MCF 10A (cell line): ENCODE measurements at regions not wholly inside any gene's neighbourhood (a gene's known extent, or its start where the extent isn't known, plus 50 kb on each side); places are given as distances from the start of the nearest gene placed in this dataset.

Experiments used
- BruUV-seq: library from RNA; stranded (reverse); fragments of 400-500 nt; replicated peaks from 2 replicates; lab custom pipeline; 2021; lab: Mats Ljungman, UMichigan
- CTCF ChIA-PET: fragments of 300-600 bp; sonication (Branson Sonifier 250); formaldehyde crosslinking; extraction: SDS; loops from one replicate; lab custom pipeline; 2021; ENCODE audit warnings: antibody characterized with exemption, inconsistent platforms; lab: Yijun Ruan, JAX
- POLR2A ChIA-PET: fragments of 300-600, 350-650 bp; sonication (Branson Sonifier 250); formaldehyde crosslinking; extraction: SDS; loops from one replicate; lab custom pipeline; 2020; ENCODE audit warnings: antibody characterized with exemption, inconsistent platforms; lab: Yijun Ruan, JAX
- DNase-seq: peaks from one replicate; pipeline ENCODE4 v3.0.0-alpha.2; 2018; ENCODE audit not compliant: unreplicated experiment
- H3K27ac Mint-ChIP-seq: one replicate; pipeline ENCODE4 v1.8.0; 2022; ENCODE audit warnings: mild to moderate bottlenecking, low read depth, mixed read lengths; ENCODE audit not compliant: unreplicated experiment
- H3K27me3 Mint-ChIP-seq: one replicate; pipeline ENCODE4 v1.8.0; 2022; ENCODE audit warnings: mixed read lengths; ENCODE audit not compliant: insufficient read depth, unreplicated experiment
- H3K36me3 Mint-ChIP-seq: one replicate; pipeline ENCODE4 v1.8.0; 2022; ENCODE audit warnings: mild to moderate bottlenecking, moderate library complexity, mixed read lengths; ENCODE audit not compliant: insufficient read depth, unreplicated experiment
- H3K4me1 Mint-ChIP-seq: one replicate; pipeline ENCODE4 v1.8.0; 2022; ENCODE audit warnings: mixed read lengths; ENCODE audit not compliant: insufficient read depth, unreplicated experiment
- H3K4me3 Mint-ChIP-seq: one replicate; pipeline ENCODE4 v1.8.0; 2022; ENCODE audit warnings: mild to moderate bottlenecking, moderate library complexity, mixed read lengths; ENCODE audit not compliant: unreplicated experiment
- H3K9me3 Mint-ChIP-seq: one replicate; pipeline ENCODE4 v1.8.0; 2022; ENCODE audit warnings: mixed read lengths; ENCODE audit not compliant: unreplicated experiment
- CTCF ChIP-seq: fragments of 200-600 bp; IDR thresholded peaks from one replicate; pipeline ENCODE4 v1.8.0; 2022; ENCODE audit warnings: antibody characterized with exemption, mild to moderate bottlenecking; ENCODE audit not compliant: unreplicated experiment
- intact Hi-C: fragments of 100-400 bp; cut with micrococcal nuclease; formaldehyde crosslinking; loops from 2 replicates; pipeline ENCODE4 v1.14.1; 2022

DNA sequence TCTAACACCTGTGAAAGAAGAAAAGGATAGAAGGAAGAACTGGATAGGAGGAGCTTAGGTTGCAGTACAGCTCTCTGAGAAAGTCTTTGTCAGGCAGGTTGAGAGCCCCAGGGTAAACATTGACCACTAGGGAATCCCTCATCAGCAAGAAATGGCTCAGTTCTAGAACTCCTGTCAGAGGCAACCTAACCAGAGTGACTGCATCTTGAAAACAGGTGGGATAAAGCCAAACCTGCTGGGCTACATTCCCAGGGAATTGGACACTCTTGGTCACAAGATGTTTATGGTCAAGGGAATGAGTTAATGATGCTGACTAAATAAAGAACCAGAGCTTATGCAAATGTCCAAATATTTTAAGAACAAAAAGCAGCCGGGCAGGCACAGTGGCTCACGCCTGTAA lies 108.3 kb upstream of the MED14 start:
- intact Hi-C loops: no loop called here
- peaks cover 80% of the 10 kb centered on the region for H3K27me3 Mint-ChIP-seq
- no peak for DNase-seq
- BruUV-seq: no TSS peak
- no peaks in the 10 kb centered on the region for H3K36me3 Mint-ChIP-seq
- no peak for TF ChIP-seq CTCF
- H3K27ac Mint-ChIP-seq: no peak overlapping the region
- ChIA-PET CTCF (no interaction called here), POLR2A (no interaction called here)
- peaks cover 22% of the 10 kb centered on the region for H3K9me3 Mint-ChIP-seq
- no peak overlapping the region for H3K4me3 Mint-ChIP-seq
- no peaks in the 10 kb centered on the region for H3K4me1 Mint-ChIP-seq

DNA sequence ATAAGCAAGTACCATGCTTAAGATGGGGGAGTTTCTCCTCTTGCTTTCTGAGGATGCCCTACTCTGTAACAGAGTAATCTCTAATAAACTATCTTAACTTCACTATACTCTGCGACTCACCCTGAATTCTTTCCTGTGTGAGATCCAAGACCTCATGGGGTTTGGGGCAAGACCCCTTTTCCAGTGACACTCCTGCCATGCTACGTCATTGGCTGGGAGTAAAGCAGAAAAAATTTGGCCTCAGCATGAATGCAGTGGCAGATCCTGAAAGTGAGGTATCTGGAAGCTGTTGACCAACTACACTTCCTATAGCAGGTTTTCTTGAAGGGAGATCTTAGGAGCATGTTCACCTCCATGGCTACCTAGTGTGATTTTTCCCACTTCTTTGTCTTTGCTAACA lies 109.1 kb upstream of the MED14 start:
- H3K36me3 Mint-ChIP-seq: no peaks in the 10 kb centered on the region
- no peaks in the 10 kb centered on the region for H3K4me1 Mint-ChIP-seq
- ChIA-PET POLR2A (interaction anchor here (0.6 kb wide), 1 partner anchor 41 kb away, joined by 3 read pairs; no protein-coding TSS in a partner anchor), CTCF (no interaction called here)
- intact Hi-C loops: no loop called here
- TF ChIP-seq CTCF: no peak
- DNase-seq: no peak
- peaks cover 22% of the 10 kb centered on the region for H3K9me3 Mint-ChIP-seq
- no peak overlapping the region for H3K27ac Mint-ChIP-seq
- H3K4me3 Mint-ChIP-seq: no peak overlapping the region
- BruUV-seq: no TSS peak
- H3K27me3 Mint-ChIP-seq: peaks cover 78% of the 10 kb centered on the region

DNA sequence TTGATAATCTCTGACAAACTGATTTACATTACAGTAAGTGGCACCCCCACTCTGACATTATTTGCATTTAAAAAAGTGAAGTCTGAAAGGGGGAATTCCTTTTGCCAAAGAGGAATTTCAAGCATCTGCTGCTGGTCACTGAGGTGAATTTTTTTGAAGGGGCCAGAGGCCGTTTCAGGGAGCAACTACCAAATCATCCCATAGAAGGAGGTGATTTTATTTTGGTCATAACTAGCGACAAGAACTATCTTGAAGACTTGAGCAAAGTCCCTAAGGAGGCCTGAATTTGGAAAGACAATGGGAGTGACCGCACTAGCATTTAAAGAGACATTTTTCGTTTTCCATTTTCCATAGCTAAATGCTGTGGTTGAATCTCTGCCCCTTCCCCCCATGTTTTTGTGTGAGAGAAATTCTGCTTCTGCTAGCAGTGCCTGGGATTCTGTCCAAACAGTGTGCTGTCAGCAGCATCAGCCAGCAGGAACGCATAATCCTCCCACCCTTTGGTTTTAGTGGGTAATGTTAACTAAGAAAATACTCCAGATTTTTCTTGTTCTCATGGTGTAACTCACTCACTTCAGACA lies 110.1 kb upstream of the MED14 start:
- H3K27ac Mint-ChIP-seq: no peak overlapping the region
- intact Hi-C loops: no loop called here
- peaks cover 13% of the 10 kb centered on the region for H3K9me3 Mint-ChIP-seq
- H3K36me3 Mint-ChIP-seq: no peaks in the 10 kb centered on the region
- no peaks in the 10 kb centered on the region for H3K4me1 Mint-ChIP-seq
- CTCF ChIA-PET: no interaction called here
- peaks cover 78% of the 10 kb centered on the region for H3K27me3 Mint-ChIP-seq
- no TSS peak for BruUV-seq
- no peak overlapping the region for H3K4me3 Mint-ChIP-seq
- DNase-seq: peak; percentile 33
- no peak for TF ChIP-seq CTCF
- POLR2A ChIA-PET: no interaction called here

DNA sequence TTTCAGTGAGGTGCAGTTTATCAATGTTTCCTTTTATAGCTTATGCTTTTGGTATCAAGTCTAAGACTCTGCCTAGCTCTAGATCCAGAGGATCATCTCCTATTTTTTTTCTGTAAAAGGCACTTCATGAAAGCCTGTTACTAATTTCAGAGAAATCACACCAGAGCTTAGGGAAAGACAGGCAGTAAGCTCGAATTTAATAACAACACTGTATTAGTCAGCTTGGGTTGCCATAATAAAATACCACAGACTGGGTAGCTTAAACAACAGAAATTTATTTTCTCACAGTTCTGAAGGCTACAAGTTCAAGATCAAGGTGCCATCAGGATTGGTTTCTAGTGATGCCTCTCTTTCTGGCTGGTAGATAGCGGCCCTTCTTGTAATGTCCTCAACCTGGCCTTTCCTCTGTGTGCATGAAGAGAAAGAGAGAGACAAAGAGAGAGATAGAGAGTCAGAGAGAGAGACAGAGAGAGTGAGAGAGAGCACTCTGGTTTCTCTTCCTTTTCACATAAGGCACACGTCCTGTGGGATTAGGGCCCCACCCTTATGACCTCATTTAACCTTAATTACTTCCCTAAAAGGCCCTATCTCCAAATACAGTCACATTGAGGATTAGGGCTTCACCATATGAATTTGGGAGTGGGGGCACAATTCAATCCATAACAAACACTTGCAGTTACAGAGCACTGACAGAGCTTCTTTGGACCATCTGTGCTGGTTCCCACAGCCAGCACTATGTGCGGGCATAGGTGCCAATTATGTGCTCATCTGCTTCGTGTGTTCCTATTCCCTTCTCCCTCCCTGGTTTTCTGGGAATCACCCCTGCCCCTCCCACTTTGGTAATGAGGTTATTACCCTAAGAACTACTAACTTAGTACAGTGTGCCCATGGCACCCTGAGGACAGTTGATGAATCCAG lies 114.8 kb upstream of the MED14 start:
- no peak for DNase-seq
- TF ChIP-seq CTCF: no peak
- no peaks in the 10 kb centered on the region for H3K9me3 Mint-ChIP-seq
- no peaks in the 10 kb centered on the region for H3K4me1 Mint-ChIP-seq
- intact Hi-C loops: no loop called here
- peaks cover 85% of the 10 kb centered on the region for H3K27me3 Mint-ChIP-seq
- no peak overlapping the region for H3K27ac Mint-ChIP-seq
- POLR2A ChIA-PET: no interaction called here
- CTCF ChIA-PET: no interaction called here
- peaks cover 6% of the 10 kb centered on the region for H3K36me3 Mint-ChIP-seq
- no peak overlapping the region for H3K4me3 Mint-ChIP-seq
- BruUV-seq: no TSS peak
